Right lobe of liver (tissue), 6 donors: ENCODE measurements at regions not wholly inside any gene's neighbourhood (a gene's known extent, or its start where the extent isn't known, plus 50 kb on each side); places are given as distances from the start of the nearest gene placed in this dataset.
"Not testable (repeated sequence)": the region's sequence is repeated elsewhere in the genome, so short reads cannot be mapped to it uniquely, and the experiment has no call there.

Experiments used
- ATAC-seq, 4 donors: fragments of 200-7000 bp; cut with Tn5 transposase; one replicate each; pipeline ENCODE4 v1.9.1; 2020; ENCODE audit warnings: mild to moderate bottlenecking in 4 of 4, moderate library complexity in 4 of 4
- DNase-seq, 3 donors: peaks; one replicate each; pipeline ENCODE4 v3.0.0-alpha.2; 2020
- H3K27ac ChIP-seq, 3 donors: fragments of 200-600 bp; one replicate each; pipeline ENCODE4 v1.8.0; 2022
- H3K27me3 ChIP-seq, 2 donors: fragments of 200-600 bp; one replicate each; pipeline ENCODE4 v1.8.0; 2022
- H3K36me3 ChIP-seq, 4 donors: fragments of 200-600 bp; sonication (generic) in 1 of 4; one replicate each; pipeline versions ENCODE4 v1.5.1 to v1.8.0; 2017 to 2022; ENCODE audit warnings: control low read depth in 1 of 4
- H3K4me1 ChIP-seq, 4 donors: fragments of 200-600 bp; sonication (generic) in 1 of 4; one replicate each; pipeline versions ENCODE4 v1.5.1 to v1.8.0; 2017 to 2022; ENCODE audit warnings: control low read depth in 1 of 4
- H3K4me3 ChIP-seq, 3 donors: fragments of 200-600 bp; one replicate each; pipeline ENCODE4 v1.8.0; 2022
- H3K9me3 ChIP-seq, 4 donors: fragments of 200-600 bp; sonication (generic) in 1 of 4; one replicate each; pipeline versions ENCODE4 v1.5.1 to v1.8.0; 2017 to 2022; ENCODE audit warnings: control low read depth in 1 of 4
- CTCF ChIP-seq, 4 donors: fragments of 200-600 bp in 3 of 4; fragments of 450-650 bp in 1 of 4; IDR thresholded peaks; one replicate each; pipeline versions ENCODE4 v1.5.1 to v1.8.0; 2016 to 2022; ENCODE audit warnings: antibody characterized with exemption in 4 of 4, mild to moderate bottlenecking in 2 of 4
- WGBS: methylation state at CpG from one replicate; pipeline ENCODE4 v1.1.6; 2018; ENCODE audit warnings: low coverage, low lambda C conversion rate; ENCODE audit not compliant: insufficient coverage; ENCODE audit errors: missing lambda C conversion rate; 5-methylcytosine and 5-hydroxymethylcytosine counted together
- intact Hi-C, 2 donors: fragments of 100-400 bp; cut with DNase I; formaldehyde crosslinking; loops; one replicate each; pipeline versions ENCODE4 v1.11.2 to v1.14.1; 2022
- small RNA-seq, 2 experiments: library from RNA; depleted of rRNA; stranded (forward); fragments of <200 nt; gene quantifications; one replicate each; pipeline ENCODE3, GENCODE V24; 2016
- donor health status: DM: no; HTN: yes; CAD: no.
- donor health status: DM: no; HTN: no; CAD: no.
- donor health status: DM: no; HTN: no; CAD: no.
- donor health status: DM: no; HTN: yes; CAD: no.
- donor health status: DM: no; HTN: yes; CAD: no.

DNA sequence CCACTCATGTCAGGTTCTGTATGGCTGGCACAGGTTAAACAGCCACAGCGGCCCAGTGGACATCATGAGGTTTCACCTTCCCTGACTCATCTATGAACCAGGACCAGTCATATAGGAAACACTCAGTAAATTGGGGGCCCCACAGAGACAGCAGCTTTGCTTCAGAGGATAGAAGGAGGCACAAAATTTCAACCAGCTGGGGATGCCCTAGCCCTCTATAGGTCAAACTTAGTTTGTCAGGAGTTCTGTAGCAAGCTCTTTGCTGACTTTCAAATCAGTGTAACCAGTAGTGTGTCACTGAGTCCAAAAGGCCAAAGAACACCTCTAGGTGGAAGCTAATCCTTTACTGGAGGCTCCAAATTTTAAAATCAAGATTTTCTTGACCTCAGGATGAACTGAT is 4157.8 kb upstream of the TPTE start:
- H3K4me1 ChIP-seq, H3K27me3 ChIP-seq, ATAC-seq, H3K4me3 ChIP-seq, H3K36me3 ChIP-seq, DNase-seq, H3K9me3 ChIP-seq, H3K27ac ChIP-seq, intact Hi-C loops: not testable (repeated sequence)
- WGBS = no CpG with 5 or more reads among the region's 1 CpG

DNA sequence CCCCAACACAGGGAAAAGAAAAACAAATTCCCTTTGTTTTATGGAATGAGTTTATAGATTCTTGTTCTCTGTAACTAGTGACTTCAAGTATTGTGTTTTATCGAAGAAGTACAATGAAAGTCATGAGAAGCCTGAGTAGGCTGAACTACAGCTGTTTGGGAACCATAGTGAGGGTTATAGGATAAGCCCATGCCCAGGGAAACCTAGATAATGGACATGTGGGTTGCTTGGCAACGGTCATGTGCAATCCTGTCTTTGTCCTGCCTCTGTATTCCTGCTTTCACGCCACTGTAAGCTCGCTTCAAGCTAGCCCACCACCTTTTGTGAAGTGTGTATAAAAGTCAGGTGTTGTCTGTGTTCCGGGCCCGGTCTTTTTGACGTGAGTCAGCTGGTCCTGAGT is 4152.6 kb upstream of the TPTE start:
- ATAC-seq, H3K27me3 ChIP-seq, H3K4me1 ChIP-seq, intact Hi-C loops, H3K9me3 ChIP-seq, H3K36me3 ChIP-seq: not testable (repeated sequence)
- peak overlapping the region in 2 of 3 donors; percentile 35 to 65 for H3K27ac ChIP-seq
- 10% methylated on average over 3 of the region's 7 CpGs for WGBS
- DNase-seq = peak in 1 of 3 donors; percentile 21
- H3K4me3 ChIP-seq = peak overlapping the region; percentile 2 to 36 (median 35)

- H3K36me3 ChIP-seq, ATAC-seq, H3K4me1 ChIP-seq, H3K27ac ChIP-seq, H3K27me3 ChIP-seq, H3K4me3 ChIP-seq, H3K9me3 ChIP-seq, intact Hi-C loops: not testable (repeated sequence)
- peak in 1 of 3 donors; percentile 24 for DNase-seq
- no CpG with 5 or more reads among the region's 3 CpGs for WGBS
Observed at GRCh38 chr21:6373253-6373652, 4148.1 kb upstream of the TPTE start.

DNA sequence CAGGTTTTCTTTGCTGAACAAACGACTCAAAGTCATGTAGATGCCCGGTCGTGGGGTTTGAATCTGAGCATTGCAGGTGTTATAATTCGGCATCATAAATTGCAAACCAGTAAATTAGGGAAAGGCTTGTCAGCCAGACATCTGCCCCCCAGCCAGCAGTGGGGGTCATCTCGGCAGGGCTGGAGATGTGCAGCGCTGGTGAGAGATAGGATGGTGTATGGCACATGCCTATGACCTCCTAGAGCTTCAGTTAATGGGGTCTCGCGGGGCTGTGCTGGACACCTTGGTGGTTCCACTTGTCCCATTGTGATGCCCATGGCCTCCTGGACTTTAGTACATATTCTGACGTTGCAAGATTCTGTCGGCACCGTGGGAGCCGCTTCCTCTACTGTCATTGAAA is 4147.2 kb upstream of the TPTE start:
- 30% methylated on average over 12 of the region's 12 CpGs for WGBS

DNA sequence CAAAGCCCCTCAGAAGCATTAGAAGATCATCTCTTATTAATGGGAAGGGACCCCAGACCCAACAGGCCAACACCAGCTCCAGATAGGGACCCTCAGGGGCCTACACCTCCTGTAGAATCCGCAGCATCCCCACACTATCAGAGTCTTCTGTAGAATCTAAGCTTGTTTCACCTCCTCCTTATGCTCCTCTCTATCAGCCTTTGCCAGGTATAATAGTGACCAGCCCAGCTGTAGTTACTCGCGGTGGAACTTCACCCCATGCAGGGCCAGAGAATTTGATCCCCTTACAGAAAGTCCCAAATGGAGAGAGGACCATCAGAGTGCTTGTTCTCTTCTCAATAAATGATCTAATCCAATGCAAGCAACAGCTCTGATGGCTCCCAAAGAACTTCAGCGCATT is 4146.5 kb upstream of the TPTE start:
- H3K4me1 ChIP-seq, H3K27ac ChIP-seq, ATAC-seq, H3K9me3 ChIP-seq, H3K27me3 ChIP-seq, intact Hi-C loops, H3K36me3 ChIP-seq, H3K4me3 ChIP-seq: not testable (repeated sequence)
- 80% methylated on average over 4 of the region's 4 CpGs for WGBS
- DNase-seq = peak; percentile 15 to 43 (median 40)

More for the DNA sequence above, 4147.2 kb upstream of the TPTE start:
- peak in 1 of 4 donors; percentile 28 for TF ChIP-seq CTCF (IDR thresholded peaks at IDR 0.05)
- H3K4me3 ChIP-seq, ATAC-seq, H3K27me3 ChIP-seq, H3K4me1 ChIP-seq, H3K36me3 ChIP-seq, H3K9me3 ChIP-seq, H3K27ac ChIP-seq, intact Hi-C loops: not testable (repeated sequence)
- DNase-seq = peak; percentile 52 to 75 (median 57)

DNA sequence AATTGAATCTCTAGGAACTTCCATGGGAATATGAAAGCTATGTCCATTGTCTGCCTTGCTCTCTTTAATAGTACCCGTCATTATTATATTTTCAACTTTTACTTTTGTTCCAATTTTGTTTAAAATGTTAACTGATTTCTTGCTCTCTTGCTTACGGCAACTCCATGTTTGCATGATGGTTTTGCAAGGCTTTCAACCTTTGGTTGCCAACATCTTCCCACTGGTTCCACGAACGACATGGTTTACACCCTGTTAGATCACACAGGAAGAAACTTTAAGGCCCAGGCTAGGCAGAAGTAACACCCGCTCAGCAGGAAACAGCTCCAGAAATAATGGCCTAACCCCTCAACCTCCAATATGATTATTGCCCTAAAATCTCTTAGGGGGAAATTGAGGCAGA is 4145.6 kb upstream of the TPTE start:
- H3K4me1 ChIP-seq, DNase-seq, ATAC-seq, intact Hi-C loops, H3K9me3 ChIP-seq, H3K4me3 ChIP-seq, H3K36me3 ChIP-seq, H3K27me3 ChIP-seq, H3K27ac ChIP-seq: not testable (repeated sequence)
- WGBS = 74% methylated on average over 4 of the region's 5 CpGs

DNA sequence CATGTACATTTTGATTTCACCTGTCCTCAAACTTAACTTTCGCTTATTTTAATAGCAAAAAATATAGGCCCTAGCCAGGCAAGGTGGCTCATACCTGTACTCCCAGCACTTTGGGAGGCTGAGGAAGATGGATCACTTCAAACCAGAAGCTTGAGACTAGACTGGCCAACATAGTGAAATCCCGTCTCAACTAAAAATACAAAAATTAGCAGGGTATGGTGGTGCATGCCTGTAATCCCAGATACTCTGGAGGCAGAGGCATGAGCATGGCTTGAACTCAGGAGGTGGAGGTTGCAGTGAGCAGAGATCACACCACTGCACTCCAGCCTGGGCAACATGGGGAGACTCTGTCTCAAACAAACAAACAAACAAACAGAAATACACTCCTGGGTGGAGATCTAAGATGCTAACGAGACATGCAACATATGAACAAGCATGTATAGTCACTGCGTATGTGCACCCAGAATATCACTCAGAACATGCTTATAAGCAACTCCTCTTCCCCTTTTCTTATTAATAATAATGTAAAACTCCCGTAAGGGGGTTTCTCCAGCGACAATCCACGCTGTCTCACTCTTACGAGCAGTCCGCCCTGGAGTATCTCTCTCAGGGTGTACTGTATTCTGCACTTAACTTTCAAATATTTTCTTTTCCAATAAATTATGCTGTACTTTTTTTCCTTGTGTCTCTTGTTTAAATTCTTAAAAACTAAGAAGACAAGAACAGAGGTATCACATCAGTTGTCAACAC is 4144.9 kb upstream of the TPTE start:
- H3K27ac ChIP-seq, H3K4me1 ChIP-seq, H3K36me3 ChIP-seq, ATAC-seq, H3K4me3 ChIP-seq, H3K27me3 ChIP-seq, intact Hi-C loops, H3K9me3 ChIP-seq: not testable (repeated sequence)
- DNase-seq = peak; percentile 6 to 31 (median 12)
- 74% methylated on average over 9 of the region's 9 CpGs for WGBS

Small RNA genes lying in the stretch of these regions (small RNA-seq; reads per million reads assigned to genes)
- gene RF00019 = 0 reads per million in 2 experiments
